ENCODE measurements at regions not wholly inside any gene's neighbourhood (a gene's known extent, or its start where the extent isn't known, plus 50 kb on each side); places are given as distances from the start of the nearest gene placed in this dataset.

- no peak overlapping the region for H3K27ac Mint-ChIP-seq
- no peaks in the 10 kb centered on the region for H3K4me1 Mint-ChIP-seq
- no peaks in the 10 kb centered on the region for H3K9me3 Mint-ChIP-seq
- peaks cover 3% of the 10 kb centered on the region for H3K27me3 Mint-ChIP-seq
- H3K36me3 Mint-ChIP-seq, result no peaks in the 10 kb centered on the region
- no peak for DNase-seq
- no peak overlapping the region for H3K4me3 Mint-ChIP-seq
Observed at GRCh38 chr5:112614986-112615385, 122.7 kb upstream of the APC start.

DNA sequence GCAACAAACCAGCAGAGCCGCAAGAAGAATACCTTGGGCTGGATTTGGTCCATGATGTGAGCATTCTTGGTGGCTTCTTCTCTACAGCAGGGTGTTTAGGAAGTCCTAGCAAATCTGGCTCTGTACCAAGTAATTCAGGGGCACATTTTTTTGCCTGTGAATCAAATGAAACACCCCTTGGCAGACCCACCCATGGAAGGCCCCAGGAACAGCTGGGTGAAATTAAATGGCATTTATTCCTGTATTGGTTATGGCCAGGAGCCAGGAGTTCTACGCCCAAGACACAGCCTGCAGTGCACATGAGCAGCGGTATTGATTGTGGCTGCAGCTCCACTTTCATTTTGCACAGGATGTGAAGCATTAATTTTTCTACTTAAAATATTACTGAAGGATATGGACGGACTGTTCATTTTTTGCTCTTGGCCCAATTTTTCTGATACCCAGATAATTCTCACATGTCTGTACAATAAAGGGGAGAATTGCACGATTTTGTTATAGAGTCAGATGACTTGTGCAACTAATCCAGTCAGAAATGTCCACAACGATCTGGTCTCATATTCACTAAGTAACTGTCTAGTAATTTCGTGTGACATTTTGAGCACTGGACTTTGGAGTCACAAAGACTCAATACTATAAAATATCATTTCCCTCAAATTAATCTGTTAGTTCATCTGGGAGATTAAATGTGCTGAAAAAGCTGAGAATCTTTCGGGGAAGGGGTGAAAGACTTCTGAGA lies 120.7 kb upstream of the APC start:
- Mint-ChIP-seq H3K36me3 (no peaks in the 10 kb centered on the region), H3K4me1 (no peaks in the 10 kb centered on the region), H3K4me3 (no peak overlapping the region), H3K9me3 (no peaks in the 10 kb centered on the region), H3K27me3 (peaks cover 6% of the 10 kb centered on the region), H3K27ac (no peak overlapping the region)
- DNase-seq, result no peak

DNA sequence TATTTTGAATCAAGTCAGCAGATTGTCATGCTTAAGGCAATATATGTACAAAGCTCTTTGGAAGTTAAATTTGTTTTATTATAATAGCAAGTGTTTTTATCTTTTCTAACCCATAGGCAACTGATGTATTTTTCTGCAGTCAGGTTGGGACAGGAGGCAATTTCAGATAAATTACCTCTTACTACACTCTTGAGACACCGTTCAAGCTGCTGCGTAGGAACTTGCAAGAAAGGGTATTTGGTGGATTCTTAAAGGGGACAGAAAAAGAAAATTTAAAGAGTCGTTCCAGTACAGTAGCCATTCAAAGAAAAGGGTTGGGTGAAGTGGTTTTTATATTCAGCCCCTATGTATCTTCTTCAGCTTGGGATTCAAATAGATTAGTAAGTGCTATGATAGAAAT lies 112.4 kb upstream of the APC start:
- no peak overlapping the region for H3K27ac Mint-ChIP-seq
- peaks cover 46% of the 10 kb centered on the region for H3K27me3 Mint-ChIP-seq
- no peak overlapping the region for H3K4me3 Mint-ChIP-seq
- no peak for DNase-seq
- H3K4me1 Mint-ChIP-seq, result no peaks in the 10 kb centered on the region
- no peaks in the 10 kb centered on the region for H3K36me3 Mint-ChIP-seq
- H3K9me3 Mint-ChIP-seq, result no peaks in the 10 kb centered on the region

GRCh38 chr5:112625689-112626438 lies 111.8 kb upstream of the APC start:
- DNase-seq, result no peak
- H3K4me1 Mint-ChIP-seq, result no peaks in the 10 kb centered on the region
- peaks cover 52% of the 10 kb centered on the region for H3K27me3 Mint-ChIP-seq
- H3K9me3 Mint-ChIP-seq, result no peaks in the 10 kb centered on the region
- H3K36me3 Mint-ChIP-seq, result no peaks in the 10 kb centered on the region
- no peak overlapping the region for H3K4me3 Mint-ChIP-seq
- no peak overlapping the region for H3K27ac Mint-ChIP-seq

- Mint-ChIP-seq H3K9me3 (no peaks in the 10 kb centered on the region), H3K36me3 (no peaks in the 10 kb centered on the region), H3K4me3 (no peak overlapping the region), H3K27ac (no peak overlapping the region), H3K27me3 (peaks cover 55% of the 10 kb centered on the region), H3K4me1 (no peaks in the 10 kb centered on the region)
- DNase-seq, result no peak
Observed at GRCh38 chr5:112626715-112627114, 111.0 kb upstream of the APC start.

DNA sequence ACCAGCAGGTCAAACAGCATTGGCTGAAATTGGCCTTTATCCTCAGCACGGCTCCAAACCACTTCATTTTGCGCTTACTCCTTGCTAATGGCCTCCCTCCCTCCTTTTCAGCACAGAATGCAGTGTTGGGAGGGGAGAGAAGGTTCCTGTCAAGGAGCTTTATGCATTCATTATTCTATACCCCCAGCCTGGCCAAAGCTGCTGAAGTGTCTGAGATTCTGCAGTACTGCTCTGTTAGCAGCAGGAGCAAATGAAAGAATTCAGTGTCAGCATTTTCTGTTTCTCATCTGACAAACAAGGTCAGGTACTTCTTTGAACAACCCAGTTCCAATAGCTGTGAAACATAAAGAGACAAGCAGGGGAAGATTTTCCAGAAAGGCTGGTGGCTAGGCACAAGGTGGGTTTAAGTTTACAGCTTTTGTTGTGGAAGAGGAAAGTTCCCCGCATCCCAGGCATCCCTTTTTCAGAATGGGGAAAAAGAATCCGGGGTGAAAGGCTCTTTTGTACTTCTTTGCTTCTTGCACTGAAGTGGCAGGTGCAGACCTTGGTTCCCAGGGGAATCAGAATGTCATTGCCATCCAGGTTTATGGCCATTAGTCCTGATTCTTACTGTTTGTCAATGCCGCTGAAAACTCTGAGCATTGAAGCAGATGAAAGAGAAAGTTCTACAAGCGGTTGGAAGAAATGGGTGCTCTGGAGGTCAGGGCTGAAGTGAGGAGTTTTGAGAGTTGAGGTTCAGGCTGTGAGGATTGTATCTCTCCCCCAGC lies 109.3 kb upstream of the APC start:
- H3K36me3 Mint-ChIP-seq, result peaks cover 2% of the 10 kb centered on the region
- DNase-seq, result no peak
- peaks cover 40% of the 10 kb centered on the region for H3K27me3 Mint-ChIP-seq
- peaks cover 4% of the 10 kb centered on the region for H3K9me3 Mint-ChIP-seq
- H3K4me1 Mint-ChIP-seq, result no peaks in the 10 kb centered on the region
- no peak overlapping the region for H3K4me3 Mint-ChIP-seq
- H3K27ac Mint-ChIP-seq, result no peak overlapping the region

DNA sequence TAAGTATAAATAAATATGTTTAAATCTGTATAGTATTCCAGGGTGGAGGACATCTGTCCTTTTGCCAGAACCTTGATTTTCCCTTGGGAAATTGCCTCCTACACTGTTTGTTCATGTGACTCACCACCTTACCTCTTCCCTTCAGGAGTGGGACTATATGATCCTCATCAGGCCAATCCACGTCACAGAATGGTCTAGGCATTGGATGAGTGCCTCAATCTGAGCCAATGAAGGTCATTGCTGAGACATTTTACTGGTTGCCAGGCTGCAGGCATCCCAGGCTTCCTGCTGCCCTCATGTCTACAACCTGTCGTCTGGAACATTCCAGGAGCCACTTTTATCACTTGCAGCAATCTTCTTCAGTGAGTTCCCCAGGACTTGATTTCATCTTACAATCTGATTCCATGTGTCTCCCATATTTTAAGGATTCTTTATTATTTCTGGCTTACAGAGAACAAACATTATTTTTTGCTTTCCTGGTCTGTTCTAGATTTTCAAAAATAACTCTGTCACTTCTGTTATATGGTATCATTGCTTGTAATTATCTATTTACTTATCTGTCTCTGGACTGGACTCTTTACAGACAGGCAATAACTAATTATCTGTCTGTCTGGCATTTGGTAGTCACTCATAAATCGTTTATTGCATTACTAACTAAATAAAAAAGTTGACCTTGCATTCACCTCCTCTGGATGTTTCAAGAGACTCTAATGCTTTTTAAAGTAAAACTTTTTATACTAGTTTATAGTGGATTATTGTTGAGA lies 107.3 kb upstream of the APC start:
- H3K4me1 Mint-ChIP-seq, result no peaks in the 10 kb centered on the region
- peaks cover 32% of the 10 kb centered on the region for H3K27me3 Mint-ChIP-seq
- peaks cover 2% of the 10 kb centered on the region for H3K36me3 Mint-ChIP-seq
- no peak overlapping the region for H3K4me3 Mint-ChIP-seq
- no peak overlapping the region for H3K27ac Mint-ChIP-seq
- DNase-seq, result no peak
- H3K9me3 Mint-ChIP-seq, result peaks cover 4% of the 10 kb centered on the region

DNA sequence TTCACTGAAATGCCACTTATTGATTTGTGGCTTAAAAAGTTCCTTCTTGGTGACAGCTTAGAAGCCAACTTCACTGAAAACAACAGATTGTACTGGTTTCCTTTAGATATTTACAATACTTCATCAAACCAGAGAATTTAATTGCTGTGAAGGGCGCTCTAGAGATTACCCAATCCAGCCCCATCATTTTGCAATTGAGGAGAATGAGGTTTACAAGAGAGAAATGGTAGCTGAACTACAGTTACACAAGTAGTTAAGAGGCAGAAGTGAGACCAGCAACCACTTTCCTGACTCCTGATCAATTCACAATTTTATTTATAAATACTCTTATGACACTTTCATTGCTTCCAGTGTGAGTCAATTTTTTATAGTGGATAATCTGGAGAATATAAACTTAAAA lies 103.5 kb upstream of the APC start:
- H3K27ac Mint-ChIP-seq, result no peak overlapping the region
- H3K4me3 Mint-ChIP-seq, result no peak overlapping the region
- H3K4me1 Mint-ChIP-seq, result no peaks in the 10 kb centered on the region
- peaks cover 21% of the 10 kb centered on the region for H3K27me3 Mint-ChIP-seq
- peaks cover 2% of the 10 kb centered on the region for H3K36me3 Mint-ChIP-seq
- peaks cover 4% of the 10 kb centered on the region for H3K9me3 Mint-ChIP-seq
- no peak for DNase-seq

DNA sequence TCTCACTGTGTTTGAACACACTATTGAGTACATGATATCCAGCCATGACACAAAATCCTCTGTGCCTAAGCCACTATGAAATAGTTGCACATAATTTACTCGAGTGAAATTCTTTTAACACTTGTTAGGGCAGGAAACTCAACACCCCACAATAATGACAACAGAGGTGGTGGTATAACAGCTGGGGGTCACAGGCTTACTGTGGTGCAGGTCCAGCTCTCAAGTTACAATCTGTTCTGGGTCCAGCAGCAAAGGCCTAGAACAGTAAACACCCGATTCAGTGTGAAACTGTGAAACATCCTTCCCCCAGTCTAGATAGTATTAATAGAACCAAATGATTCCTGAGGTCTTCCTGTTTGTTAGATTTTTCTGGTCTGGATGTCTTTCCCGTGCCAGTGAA lies 102.9 kb upstream of the APC start:
- Mint-ChIP-seq H3K27ac (no peak overlapping the region), H3K4me1 (no peaks in the 10 kb centered on the region), H3K36me3 (peaks cover 2% of the 10 kb centered on the region), H3K27me3 (peaks cover 15% of the 10 kb centered on the region), H3K4me3 (no peak overlapping the region), H3K9me3 (peaks cover 4% of the 10 kb centered on the region)
- DNase-seq, result no peak

- Mint-ChIP-seq H3K9me3 (peaks cover 4% of the 10 kb centered on the region), H3K36me3 (peaks cover 2% of the 10 kb centered on the region), H3K4me3 (no peak overlapping the region), H3K27ac (no peak overlapping the region), H3K27me3 (peaks cover 12% of the 10 kb centered on the region), H3K4me1 (no peaks in the 10 kb centered on the region)
- DNase-seq, result no peak
Observed at GRCh38 chr5:112635276-112635675, 102.4 kb upstream of the APC start.

DNA sequence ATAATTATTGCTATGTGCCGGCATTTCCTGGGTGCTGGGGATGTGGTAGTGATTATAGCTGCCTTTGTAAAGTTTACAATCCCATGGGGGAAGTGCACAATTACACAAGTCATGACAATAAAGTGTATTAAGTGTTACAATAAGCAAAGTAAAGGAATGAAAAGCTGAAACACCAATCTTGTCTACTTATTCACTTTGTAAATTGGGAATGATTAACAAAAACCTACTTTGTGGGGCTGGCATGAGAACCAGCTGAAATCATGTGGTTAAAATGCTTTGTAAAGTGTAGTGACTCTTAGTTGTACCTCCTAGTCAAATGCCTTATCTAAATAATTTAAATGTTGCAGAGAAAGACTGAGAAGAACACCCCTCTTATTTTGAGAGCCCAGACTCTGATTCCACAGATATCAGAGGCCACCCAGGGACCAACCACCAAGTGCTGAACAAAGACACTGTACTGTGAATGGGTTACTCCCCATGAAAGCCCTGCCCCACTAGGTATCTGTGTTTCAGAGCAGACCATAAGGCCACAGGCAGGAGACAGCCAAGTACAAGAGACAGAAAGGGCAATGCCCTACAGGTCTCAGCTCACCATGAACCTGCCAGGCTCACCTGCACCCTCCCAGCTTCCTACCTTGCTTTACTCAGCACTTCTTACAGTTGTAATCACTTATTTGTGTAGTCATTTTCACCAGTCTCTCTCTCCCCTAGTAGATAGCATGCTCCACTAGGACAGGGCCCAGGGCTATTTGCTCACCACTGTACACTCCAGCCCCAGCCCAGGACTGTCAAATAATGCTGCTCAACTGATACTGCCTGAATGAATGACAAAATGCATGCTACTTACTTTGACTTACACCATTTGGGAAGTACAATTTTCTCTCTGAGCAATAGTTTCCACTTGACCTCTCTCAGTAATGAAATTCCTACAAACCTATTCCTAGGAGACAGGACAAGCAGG lies 101.6 kb upstream of the APC start:
- no peak for DNase-seq
- no peak overlapping the region for H3K4me3 Mint-ChIP-seq
- H3K27ac Mint-ChIP-seq, result no peak overlapping the region
- peaks cover 4% of the 10 kb centered on the region for H3K9me3 Mint-ChIP-seq
- no peaks in the 10 kb centered on the region for H3K4me1 Mint-ChIP-seq
- peaks cover 2% of the 10 kb centered on the region for H3K36me3 Mint-ChIP-seq
- H3K27me3 Mint-ChIP-seq, result peaks cover 4% of the 10 kb centered on the region

DNA sequence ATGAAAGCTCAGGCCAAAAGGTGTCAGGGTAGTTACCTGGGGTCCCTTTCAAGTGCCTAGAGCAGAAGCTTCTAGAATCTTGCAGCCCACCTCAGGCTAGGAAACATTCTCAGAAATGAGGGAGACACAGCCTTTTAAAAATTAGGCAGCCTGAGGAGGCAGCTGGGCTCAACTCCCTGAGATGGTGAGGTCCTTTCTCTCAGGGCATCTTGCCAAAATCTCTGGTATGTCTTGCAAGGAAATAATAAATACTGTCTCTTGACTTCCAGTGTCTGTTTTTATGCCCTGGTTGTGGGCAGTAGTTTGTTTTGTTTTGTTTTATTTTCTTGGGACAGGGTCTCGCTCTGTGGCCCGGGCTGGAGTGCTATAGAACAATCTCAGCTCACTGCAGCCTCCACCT lies 100.9 kb upstream of the APC start:
- Mint-ChIP-seq H3K27ac (no peak overlapping the region), H3K27me3 (peaks cover 4% of the 10 kb centered on the region), H3K4me1 (no peaks in the 10 kb centered on the region), H3K9me3 (peaks cover 4% of the 10 kb centered on the region), H3K36me3 (peaks cover 2% of the 10 kb centered on the region), H3K4me3 (no peak overlapping the region)
- DNase-seq, result no peak

GRCh38 chr5:112637343-112637742 lies 100.3 kb upstream of the APC start:
- H3K4me1 Mint-ChIP-seq, result no peaks in the 10 kb centered on the region
- H3K4me3 Mint-ChIP-seq, result no peak overlapping the region
- no peaks in the 10 kb centered on the region for H3K36me3 Mint-ChIP-seq
- H3K9me3 Mint-ChIP-seq, result peaks cover 4% of the 10 kb centered on the region
- no peak for DNase-seq
- H3K27me3 Mint-ChIP-seq, result peaks cover 4% of the 10 kb centered on the region
- no peak overlapping the region for H3K27ac Mint-ChIP-seq

DNA sequence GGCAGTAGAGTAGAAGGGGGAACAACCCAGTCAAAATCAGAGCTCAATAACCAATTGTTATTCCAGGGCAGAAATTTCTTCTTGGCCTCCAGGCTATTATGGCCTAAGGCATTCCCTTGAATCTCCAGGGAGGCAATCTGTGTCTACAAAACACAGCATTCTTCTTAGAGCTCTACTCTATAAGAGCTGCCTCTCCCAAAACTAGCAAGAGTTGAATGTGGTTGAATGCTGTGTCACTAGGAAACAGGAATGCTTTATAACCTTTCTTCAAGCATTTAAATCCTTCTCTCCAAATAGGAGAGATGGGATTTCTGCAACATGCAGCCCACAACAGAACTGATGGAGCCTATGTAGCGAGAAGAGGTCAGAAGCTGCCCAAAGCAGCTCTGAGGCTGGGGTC lies 97.1 kb upstream of the APC start:
- Mint-ChIP-seq H3K36me3 (no peaks in the 10 kb centered on the region), H3K4me3 (no peak overlapping the region), H3K4me1 (no peaks in the 10 kb centered on the region), H3K27me3 (peaks cover 3% of the 10 kb centered on the region), H3K27ac (no peak overlapping the region), H3K9me3 (no peaks in the 10 kb centered on the region)
- no peak for DNase-seq

All from activated naive CD8-positive, alpha-beta T cell treated with anti-CD3 and anti-CD28 coated beads for 36 hours (primary cell).